ENCODE measurements at regions not wholly inside any gene's neighbourhood (a gene's known extent, or its start where the extent isn't known, plus 50 kb on each side); places are given as distances from the start of the nearest gene placed in this dataset.

GRCh38 chr2:59713577-59713976, 839.9 kb downstream of the BCL11A start:
- TF ChIP-seq EZH2phosphoT487 (IDR thresholded peaks at IDR 0.05; ENCODE audit: low read depth), result no peak
- TF ChIP-seq, protein P1, sequence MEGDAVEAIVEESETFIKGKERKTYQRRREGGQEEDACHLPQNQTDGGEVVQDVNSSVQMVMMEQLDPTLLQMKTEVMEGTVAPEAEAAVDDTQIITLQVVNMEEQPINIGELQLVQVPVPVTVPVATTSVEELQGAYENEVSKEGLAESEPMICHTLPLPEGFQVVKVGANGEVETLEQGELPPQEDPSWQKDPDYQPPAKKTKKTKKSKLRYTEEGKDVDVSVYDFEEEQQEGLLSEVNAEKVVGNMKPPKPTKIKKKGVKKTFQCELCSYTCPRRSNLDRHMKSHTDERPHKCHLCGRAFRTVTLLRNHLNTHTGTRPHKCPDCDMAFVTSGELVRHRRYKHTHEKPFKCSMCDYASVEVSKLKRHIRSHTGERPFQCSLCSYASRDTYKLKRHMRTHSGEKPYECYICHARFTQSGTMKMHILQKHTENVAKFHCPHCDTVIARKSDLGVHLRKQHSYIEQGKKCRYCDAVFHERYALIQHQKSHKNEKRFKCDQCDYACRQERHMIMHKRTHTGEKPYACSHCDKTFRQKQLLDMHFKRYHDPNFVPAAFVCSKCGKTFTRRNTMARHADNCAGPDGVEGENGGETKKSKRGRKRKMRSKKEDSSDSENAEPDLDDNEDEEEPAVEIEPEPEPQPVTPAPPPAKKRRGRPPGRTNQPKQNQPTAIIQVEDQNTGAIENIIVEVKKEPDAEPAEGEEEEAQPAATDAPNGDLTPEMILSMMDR (IDR thresholded peaks at IDR 0.05; ENCODE audit: low read depth, low read length), result no peak

Measured in OCI-LY3 (cell line).